ENCODE measurements at regions not wholly inside any gene's neighbourhood (a gene's known extent, or its start where the extent isn't known, plus 50 kb on each side); places are given as distances from the start of the nearest gene placed in this dataset.

- DNase-seq (ENCODE audit: low read depth, low spot score), result no peak
- H3K4me3 Mint-ChIP-seq, result no peak overlapping the region
- H3K4me1 Mint-ChIP-seq, result peaks cover 32% of the 10 kb centered on the region
- H3K9me3 Mint-ChIP-seq, result peaks cover 4% of the 10 kb centered on the region
- H3K27ac Mint-ChIP-seq (ENCODE audit: unreplicated experiment), result no peak overlapping the region
- no peaks in the 10 kb centered on the region for H3K27me3 Mint-ChIP-seq (ENCODE audit: low read depth)
- TF ChIP-seq CTCF (conservative IDR thresholded peaks at IDR 0.05), result no peak
- no peaks in the 10 kb centered on the region for H3K36me3 Mint-ChIP-seq (ENCODE audit: low read depth)
These were observed 68.0 kb upstream of the TES start for GRCh38 chr7:116142374-116142773.

GRCh38 chr7:116142850-116143249 lies 67.5 kb upstream of the TES start:
- DNase-seq (ENCODE audit: low read depth, low spot score), result no peak
- Mint-ChIP-seq H3K36me3 (ENCODE audit: low read depth) (no peaks in the 10 kb centered on the region), H3K9me3 (peaks cover 4% of the 10 kb centered on the region), H3K4me3 (no peak overlapping the region), H3K27ac (ENCODE audit: unreplicated experiment) (no peak overlapping the region), H3K4me1 (peaks cover 32% of the 10 kb centered on the region), H3K27me3 (ENCODE audit: low read depth) (no peaks in the 10 kb centered on the region)
- no peak for TF ChIP-seq CTCF (conservative IDR thresholded peaks at IDR 0.05)

GRCh38 chr7:116145245-116145852 lies 65.0 kb upstream of the TES start:
- no peak overlapping the region for H3K27ac Mint-ChIP-seq (ENCODE audit: unreplicated experiment)

GRCh38 chr7:116148108-116148507 lies 62.2 kb upstream of the TES start:
- no peaks in the 10 kb centered on the region for H3K27me3 Mint-ChIP-seq (ENCODE audit: low read depth)
- no peak overlapping the region for H3K4me3 Mint-ChIP-seq
- peaks cover 6% of the 10 kb centered on the region for H3K4me1 Mint-ChIP-seq
- H3K27ac Mint-ChIP-seq (ENCODE audit: unreplicated experiment), result no peak overlapping the region
- no peak for TF ChIP-seq CTCF (conservative IDR thresholded peaks at IDR 0.05)
- no peak for DNase-seq (ENCODE audit: low read depth, low spot score)
- H3K9me3 Mint-ChIP-seq, result peaks cover 3% of the 10 kb centered on the region
- H3K36me3 Mint-ChIP-seq (ENCODE audit: low read depth), result peaks cover 3% of the 10 kb centered on the region

More at GRCh38 chr7:116145245-116145852, 65.0 kb upstream of the TES start:
- Mint-ChIP-seq H3K9me3 (peaks cover 3% of the 10 kb centered on the region), H3K4me1 (peaks cover 11% of the 10 kb centered on the region), H3K4me3 (no peak overlapping the region), H3K36me3 (ENCODE audit: low read depth) (peaks cover 3% of the 10 kb centered on the region), H3K27me3 (ENCODE audit: low read depth) (no peaks in the 10 kb centered on the region)
- no peak for TF ChIP-seq CTCF (conservative IDR thresholded peaks at IDR 0.05)
- no peak for DNase-seq (ENCODE audit: low read depth, low spot score)

- peaks cover 3% of the 10 kb centered on the region for H3K36me3 Mint-ChIP-seq (ENCODE audit: low read depth)
- no peaks in the 10 kb centered on the region for H3K27me3 Mint-ChIP-seq (ENCODE audit: low read depth)
- H3K4me3 Mint-ChIP-seq, result no peak overlapping the region
- H3K4me1 Mint-ChIP-seq, result peaks cover 6% of the 10 kb centered on the region
- no peak for DNase-seq (ENCODE audit: low read depth, low spot score)
- no peak overlapping the region for H3K27ac Mint-ChIP-seq (ENCODE audit: unreplicated experiment)
- H3K9me3 Mint-ChIP-seq, result peaks cover 3% of the 10 kb centered on the region
- TF ChIP-seq CTCF (conservative IDR thresholded peaks at IDR 0.05), result no peak
These were observed 61.7 kb upstream of the TES start for GRCh38 chr7:116148626-116149025.
